Heart left ventricle (tissue), 16 donors: ENCODE measurements at regions not wholly inside any gene's neighbourhood (a gene's known extent, or its start where the extent isn't known, plus 50 kb on each side); places are given as distances from the start of the nearest gene placed in this dataset.
A peak's percentile ranks its signal among the peaks of the same experiment; 100 is the strongest.

Experiments used
- ATAC-seq, 4 donors: fragments of 200-7000 bp; cut with Tn5 transposase; one replicate each; pipeline ENCODE4 v1.9.1; 2020 to 2022; ENCODE audit warnings: moderate library complexity in 4 of 4, mild to moderate bottlenecking in 3 of 4, moderate number of reproducible peaks in 1 of 4
- DNase-seq, 5 donors: peaks; one replicate each; pipeline ENCODE4 v3.0.0-alpha.2; 2020
- H3K27ac ChIP-seq, 12 donors: fragments of 200-600 bp; sonication (generic) in 4 of 12; one replicate each; pipeline versions ENCODE4 v1.5.0 to v1.8.0; 2016 to 2022; ENCODE audit warnings: mild to moderate bottlenecking in 2 of 12
- H3K27me3 ChIP-seq, 9 donors: fragments of 200-600 bp; sonication (generic) in 2 of 9; one replicate each; pipeline versions ENCODE4 v1.5.1 to v1.8.0; 2016 to 2022; ENCODE audit warnings: mild to moderate bottlenecking in 3 of 9
- H3K36me3 ChIP-seq, 9 donors: fragments of 200-600 bp; sonication (generic) in 2 of 9; one replicate each; pipeline versions ENCODE4 v1.5.0 to v1.8.0; 2018 to 2022; ENCODE audit warnings: mild to moderate bottlenecking in 2 of 9
- H3K4me1 ChIP-seq, 12 donors: fragments of 200-600 bp; sonication (generic) in 4 of 12; one replicate each; pipeline versions ENCODE4 v1.5.0 to v1.8.0; 2016 to 2022; ENCODE audit warnings: mild to moderate bottlenecking in 3 of 12
- H3K4me3 ChIP-seq, 12 donors: fragments of 200-600 bp; sonication (generic) in 4 of 12; one replicate each; pipeline versions ENCODE4 v1.5.0 to v1.8.0; 2017 to 2022; ENCODE audit warnings: mild to moderate bottlenecking in 9 of 12, moderate library complexity in 4 of 12
- H3K9me3 ChIP-seq, 12 donors: fragments of 200-600 bp; sonication (generic) in 4 of 12; one replicate each; pipeline versions ENCODE4 v1.5.0 to v1.8.0; 2016 to 2022; ENCODE audit warnings: mild to moderate bottlenecking in 1 of 12
- POLR2A ChIP-seq, 2 donors: fragments of 450-650 bp; IDR thresholded peaks; one replicate each; pipeline ENCODE4 v1.6.1; 2017; ENCODE audit warnings: antibody characterized with exemption in 2 of 2, mild to moderate bottlenecking in 2 of 2, moderate library complexity in 2 of 2
- WGBS, 4 donors: extraction: QIAGEN DNeasy Blood & Tissue Kit in 2 of 4; methylation state at CpG; one replicate each; pipeline versions ENCODE4 v1.1.5 to v1.1.7; 2013 to 2018; 5-methylcytosine and 5-hydroxymethylcytosine counted together
- intact Hi-C, 10 donors: fragments of 100-400 bp; cut with DNase I; formaldehyde crosslinking; loops; one replicate each; pipeline versions ENCODE4 v1.11.1 to v1.14.2; 2022
- TF ChIP-seq, protein P1 (sequence below), 12 donors: fragments of 200-600 bp; sonication (generic) in 4 of 12; IDR thresholded peaks; one replicate each; pipeline versions ENCODE4 v1.5.0 to v1.8.0; 2018 to 2022; ENCODE audit warnings: antibody characterized with exemption in 12 of 12, mild to moderate bottlenecking in 5 of 12
- donor health status: ischemic (EF 13 %, LVEDD 7.1; RV severe dilation, severe dysfunction).
- donor health status: healthy with polysubstance abuse.
- donor health status: DM: no; HTN: yes; CAD: no.
- donor health status: DM: no; HTN: no; CAD: no.
- donor health status: ischemic (EF 25% LVEDD 6.9; RV normal size, moderate dysfunction).
- donor health status: ischemic (EF 25% LVEDD 5.7; RV mildly dilated, moderate dysfunction).
- donor health status: healthy.
- donor health status: DM: yes; HTN: yes; CAD: no.
- donor health status: ischemic (EF 35%, LVEDD 5.7; RV mildly dilated, moderate dysfunction).
- donor health status: nonischemic (EF 11% LVEDD 7.7; RV severe dilation, severe dysfunction).
- donor health status: DM: yes; HTN: yes; CAD: no.
- donor health status: PGD.
- donor health status: ischemic (EF 29% LVEDD 5.4; RV normal size, mild dysfunction).
- donor health status: nonischemic (EF 23%, LVEDD 6.1; RV moderate dilation, normal function).

GRCh38 chr10:44506386-44506785 is 121.5 kb upstream of the CXCL12 start:
- no peaks in the 10 kb centered on the region for H3K36me3 ChIP-seq
- WGBS, 4 donors, result 81 to 91% (median 85%) methylated on average over 3 of the region's 3 CpGs
- peaks cover 0 to 5% (median 0%) of the 10 kb centered on the region in 9 donors for H3K27me3 ChIP-seq
- ATAC-seq (no peak), DNase-seq (no peak)
- H3K27ac ChIP-seq, result no peak overlapping the region
- TF ChIP-seq, protein P1, sequence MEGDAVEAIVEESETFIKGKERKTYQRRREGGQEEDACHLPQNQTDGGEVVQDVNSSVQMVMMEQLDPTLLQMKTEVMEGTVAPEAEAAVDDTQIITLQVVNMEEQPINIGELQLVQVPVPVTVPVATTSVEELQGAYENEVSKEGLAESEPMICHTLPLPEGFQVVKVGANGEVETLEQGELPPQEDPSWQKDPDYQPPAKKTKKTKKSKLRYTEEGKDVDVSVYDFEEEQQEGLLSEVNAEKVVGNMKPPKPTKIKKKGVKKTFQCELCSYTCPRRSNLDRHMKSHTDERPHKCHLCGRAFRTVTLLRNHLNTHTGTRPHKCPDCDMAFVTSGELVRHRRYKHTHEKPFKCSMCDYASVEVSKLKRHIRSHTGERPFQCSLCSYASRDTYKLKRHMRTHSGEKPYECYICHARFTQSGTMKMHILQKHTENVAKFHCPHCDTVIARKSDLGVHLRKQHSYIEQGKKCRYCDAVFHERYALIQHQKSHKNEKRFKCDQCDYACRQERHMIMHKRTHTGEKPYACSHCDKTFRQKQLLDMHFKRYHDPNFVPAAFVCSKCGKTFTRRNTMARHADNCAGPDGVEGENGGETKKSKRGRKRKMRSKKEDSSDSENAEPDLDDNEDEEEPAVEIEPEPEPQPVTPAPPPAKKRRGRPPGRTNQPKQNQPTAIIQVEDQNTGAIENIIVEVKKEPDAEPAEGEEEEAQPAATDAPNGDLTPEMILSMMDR (IDR thresholded peaks at IDR 0.05), result no peak
- TF ChIP-seq POLR2A (IDR thresholded peaks at IDR 0.05), result no peak
- H3K4me1 ChIP-seq, result no peaks in the 10 kb centered on the region
- peaks cover 0 to 8% (median 0%) of the 10 kb centered on the region in 12 donors for H3K9me3 ChIP-seq
- H3K4me3 ChIP-seq, result no peak overlapping the region
- intact Hi-C loops, result no loop called here

DNA sequence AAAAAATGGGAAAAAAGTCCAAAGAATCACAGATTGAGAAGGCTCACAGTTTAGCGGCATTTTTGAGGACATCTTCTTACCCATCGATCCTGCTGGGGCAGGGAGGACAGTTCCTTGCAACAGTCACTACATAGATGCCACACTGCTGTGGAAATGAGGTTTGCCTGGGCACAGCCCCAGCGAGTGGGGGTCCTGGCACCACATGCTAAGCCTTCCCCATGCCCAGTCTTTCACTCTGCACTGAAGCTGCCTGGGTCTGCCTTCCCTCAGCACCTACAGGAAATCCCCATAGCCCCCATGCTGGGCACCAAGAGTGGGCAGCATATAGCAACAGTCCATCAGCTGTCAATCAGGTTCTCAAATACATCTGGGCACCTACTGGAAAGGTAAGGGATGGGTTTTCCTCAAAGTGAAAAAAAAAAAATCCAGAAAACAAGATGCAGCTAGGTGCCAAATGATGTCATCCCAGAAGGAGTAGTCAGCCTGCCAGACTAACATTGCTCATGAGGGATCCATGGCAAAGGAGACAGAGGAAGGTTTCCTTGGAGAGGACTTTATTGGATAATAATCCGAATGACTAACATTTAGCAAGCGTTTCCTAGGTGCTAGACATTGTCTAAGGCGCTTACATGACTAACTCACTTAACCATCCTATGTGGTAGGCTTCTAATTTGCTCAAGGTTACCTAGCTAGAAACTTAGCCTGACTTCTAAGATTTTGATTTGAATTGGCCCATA is 125.7 kb upstream of the CXCL12 start:
- DNase-seq (no peak), ATAC-seq (peak in 1 of 4 donors; percentile 64)
- Histone ChIP-seq H3K36me3 (no peaks in the 10 kb centered on the region), H3K4me3 (no peak overlapping the region), H3K4me1 (peaks cover 0 to 9% (median 0%) of the 10 kb centered on the region in 12 donors), H3K9me3 (no peaks in the 10 kb centered on the region), H3K27me3 (peaks cover 0 to 5% (median 0%) of the 10 kb centered on the region in 9 donors), H3K27ac (no peak overlapping the region)
- intact Hi-C loops, result no loop called here
- WGBS, 4 donors, result 84 to 95% (median 89%) methylated on average over 6 of the region's 6 CpGs
- TF ChIP-seq POLR2A (IDR thresholded peaks at IDR 0.05), result no peak
- TF ChIP-seq, protein P1 (IDR thresholded peaks at IDR 0.05), result no peak

GRCh38 chr10:44511166-44511565 is 126.3 kb upstream of the CXCL12 start:
- H3K4me3 ChIP-seq, result no peak overlapping the region
- DNase-seq (no peak), ATAC-seq (no peak)
- intact Hi-C loops, result no loop called here
- no peaks in the 10 kb centered on the region for H3K9me3 ChIP-seq
- H3K27ac ChIP-seq, result no peak overlapping the region
- H3K27me3 ChIP-seq, result peaks cover 0 to 5% (median 0%) of the 10 kb centered on the region in 9 donors
- H3K4me1 ChIP-seq, result peaks cover 0 to 9% (median 0%) of the 10 kb centered on the region in 12 donors
- H3K36me3 ChIP-seq, result no peaks in the 10 kb centered on the region
- WGBS, 4 donors, result 91 to 97% (median 91%) methylated on average over 2 of the region's 2 CpGs
- no peak for TF ChIP-seq POLR2A (IDR thresholded peaks at IDR 0.05)
- TF ChIP-seq, protein P1 (IDR thresholded peaks at IDR 0.05), result no peak

DNA sequence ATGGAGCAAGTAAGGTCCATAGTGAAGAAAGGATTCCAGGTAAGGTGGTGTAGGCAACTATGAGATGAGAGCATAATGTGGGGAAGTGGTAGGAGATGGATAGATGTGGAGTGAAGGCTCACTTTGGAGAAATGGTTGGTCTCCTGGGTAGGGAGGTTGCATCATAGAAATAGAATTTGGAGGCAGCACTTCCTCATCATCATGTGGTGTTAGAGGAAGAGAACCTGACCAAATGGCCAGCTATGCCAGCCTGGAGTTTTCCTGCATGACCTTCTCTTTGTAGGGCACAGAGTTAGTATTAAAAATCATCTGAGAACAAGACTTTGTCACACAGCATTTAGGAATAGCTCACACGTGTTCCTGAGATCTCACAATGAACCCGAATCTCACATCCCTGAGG is 126.7 kb upstream of the CXCL12 start:
- Histone ChIP-seq H3K36me3 (no peaks in the 10 kb centered on the region), H3K9me3 (no peaks in the 10 kb centered on the region), H3K4me3 (no peak overlapping the region), H3K27me3 (peaks cover 0 to 5% (median 0%) of the 10 kb centered on the region in 9 donors), H3K4me1 (peaks cover 0 to 9% (median 0%) of the 10 kb centered on the region in 12 donors), H3K27ac (no peak overlapping the region)
- 85 to 94% (median 89%) methylated on average over 2 of the region's 2 CpGs for WGBS, 4 donors
- TF ChIP-seq POLR2A (IDR thresholded peaks at IDR 0.05), result no peak
- TF ChIP-seq, protein P1 (IDR thresholded peaks at IDR 0.05), result no peak
- intact Hi-C loops, result no loop called here
- ATAC-seq (no peak), DNase-seq (no peak)
